Tibial nerve (tissue), 4 donors: ENCODE measurements at regions not wholly inside any gene's neighbourhood (a gene's known extent, or its start where the extent isn't known, plus 50 kb on each side); places are given as distances from the start of the nearest gene placed in this dataset.

Source experiments
- CTCF ChIP-seq, 5 experiments: fragments of 200-600 bp in 3 of 5; fragments of 450-650 bp in 2 of 5; sonication (generic) in 3 of 5; IDR thresholded peaks; one replicate each; pipeline ENCODE4 v1.5.1; 2016 to 2019; ENCODE audit warnings: antibody characterized with exemption in 5 of 5, mild to moderate bottlenecking in 3 of 5, moderate library complexity in 2 of 5
- EP300 ChIP-seq, 2 donors: sonication (generic); formaldehyde crosslinking; IDR thresholded peaks; one replicate each; pipeline ENCODE4 v1.6.1; 2017; ENCODE audit warnings: antibody characterized with exemption in 2 of 2, mild to moderate bottlenecking in 1 of 2
- POLR2A ChIP-seq, 2 donors: fragments of 450-650 bp; IDR thresholded peaks; one replicate each; pipeline ENCODE4 v1.6.1; 2017; ENCODE audit warnings: antibody characterized with exemption in 2 of 2, mild to moderate bottlenecking in 2 of 2, moderate library complexity in 2 of 2

GRCh38 chr9:1335174-1335573 is 285.0 kb downstream of the DMRT2 start:
- no peak for TF ChIP-seq CTCF (IDR thresholded peaks at IDR 0.05)
- TF ChIP-seq POLR2A (IDR thresholded peaks at IDR 0.05) = no peak
- no peak for TF ChIP-seq EP300 (IDR thresholded peaks at IDR 0.05)
